NCI-H226 (cell line): ENCODE measurements at regions not wholly inside any gene's neighbourhood (a gene's known extent, or its start where the extent isn't known, plus 50 kb on each side); places are given as distances from the start of the nearest gene placed in this dataset.

ENCODE experiments used
- DNase-seq: peaks from one replicate; pipeline ENCODE4 v3.0.0-alpha.2; 2015

- no peak for DNase-seq
Measured at GRCh38 chr7:76149847-76150691, 51.6 kb upstream of the SRRM3 start.
